Activated gamma-delta T cell treated with anti-CD3 and anti-CD28 coated beads, Interleukin-2, amount 50 U/mL, for 16 hours (primary cell): ENCODE measurements at regions not wholly inside any gene's neighbourhood (a gene's known extent, or its start where the extent isn't known, plus 50 kb on each side); places are given as distances from the start of the nearest gene placed in this dataset.

ENCODE experiments used
- DNase-seq: peaks from one replicate; pipeline ENCODE4 v3.0.0-alpha.2; 2020; ENCODE audit warnings: low read depth

GRCh38 chr2:81692566-81692965 lies 1388.0 kb upstream of the LRRTM1 start:
- no peak for DNase-seq

GRCh38 chr2:81675641-81676040 lies 1371.1 kb upstream of the LRRTM1 start:
- DNase-seq, result no peak

- no peak for DNase-seq
Measured at GRCh38 chr2:81672923-81673322, 1368.4 kb upstream of the LRRTM1 start.

- DNase-seq, result no peak
Measured at GRCh38 chr2:81672516-81672915, 1368.0 kb upstream of the LRRTM1 start.

- no peak for DNase-seq
Measured at GRCh38 chr2:81670885-81671284, 1366.3 kb upstream of the LRRTM1 start.

- no peak for DNase-seq
Measured at GRCh38 chr2:81661081-81661480, 1356.5 kb upstream of the LRRTM1 start.

GRCh38 chr2:81658227-81658626 lies 1353.7 kb upstream of the LRRTM1 start:
- no peak for DNase-seq

GRCh38 chr2:81650048-81650971 lies 1345.8 kb upstream of the LRRTM1 start:
- DNase-seq, result no peak

- DNase-seq, result no peak
Measured at GRCh38 chr2:81648806-81649205, 1344.3 kb upstream of the LRRTM1 start.

GRCh38 chr2:81648370-81648769 lies 1343.8 kb upstream of the LRRTM1 start:
- no peak for DNase-seq

- no peak for DNase-seq
Measured at GRCh38 chr2:81647715-81648230, 1343.2 kb upstream of the LRRTM1 start.

GRCh38 chr2:81645745-81646301 lies 1341.3 kb upstream of the LRRTM1 start:
- no peak for DNase-seq

- DNase-seq, result no peak
Measured at GRCh38 chr2:81644189-81644588, 1339.6 kb upstream of the LRRTM1 start.

- no peak for DNase-seq
Measured at GRCh38 chr2:81624825-81625224, 1320.3 kb upstream of the LRRTM1 start.

- DNase-seq, result no peak
Measured at GRCh38 chr2:81600088-81600487, 1295.5 kb upstream of the LRRTM1 start.

- no peak for DNase-seq
Measured at GRCh38 chr2:81598453-81598852, 1293.9 kb upstream of the LRRTM1 start.

- no peak for DNase-seq
Measured at GRCh38 chr2:81589406-81589805, 1284.9 kb upstream of the LRRTM1 start.

- no peak for DNase-seq
Measured at GRCh38 chr2:81583311-81584108, 1279.0 kb upstream of the LRRTM1 start.

GRCh38 chr2:81576713-81577112 lies 1272.2 kb upstream of the LRRTM1 start:
- no peak for DNase-seq

- no peak for DNase-seq
Measured at GRCh38 chr2:81551040-81551634, 1246.6 kb upstream of the LRRTM1 start.

GRCh38 chr2:81550277-81550676 lies 1245.7 kb upstream of the LRRTM1 start:
- DNase-seq, result no peak

- no peak for DNase-seq
Measured at GRCh38 chr2:81549646-81550045, 1245.1 kb upstream of the LRRTM1 start.
